Hepatocyte (in vitro differentiated cells): ENCODE measurements at regions not wholly inside any gene's neighbourhood (a gene's known extent, or its start where the extent isn't known, plus 50 kb on each side); places are given as distances from the start of the nearest gene placed in this dataset.
A peak's percentile ranks its signal among the peaks of the same experiment; 100 is the strongest.

Experiments used
- DNase-seq: peaks from one replicate; pipeline ENCODE4 v3.0.0-alpha.2; 2016; ENCODE audit warnings: low spot score
- H2AFZ ChIP-seq: fragments of 200-600 bp; sonication (generic); 2 replicates; pipeline ENCODE4 v1.6.0; 2016; ENCODE audit warnings: antibody characterized with exemption, mild to moderate bottlenecking
- H3K27ac ChIP-seq: fragments of 200-600 bp; sonication (generic); 2 replicates; pipeline ENCODE4 v1.5.1; 2016; ENCODE audit warnings: mild to moderate bottlenecking
- H3K27me3 ChIP-seq: fragments of 200-600 bp; sonication (generic); 2 replicates; pipeline ENCODE4 v1.6.1; 2016
- H3K36me3 ChIP-seq: fragments of 200-600 bp; sonication (generic); replicated peaks from 2 replicates; pipeline ENCODE4 v1.5.1; 2016; ENCODE audit warnings: low read depth; ENCODE audit not compliant: insufficient read depth
- H3K4me1 ChIP-seq: fragments of 200-600 bp; sonication (generic); 2 replicates; pipeline ENCODE4 v1.5.1; 2016; ENCODE audit warnings: mild to moderate bottlenecking, moderate library complexity; ENCODE audit not compliant: insufficient read depth
- H3K4me2 ChIP-seq: fragments of 200-600 bp; sonication (generic); 2 replicates; pipeline ENCODE4 v1.6.0; 2016
- H3K4me3 ChIP-seq: fragments of 200-600 bp; sonication (generic); 2 replicates; pipeline ENCODE4 v1.5.1; 2016; ENCODE audit warnings: mild to moderate bottlenecking
- H3K79me2 ChIP-seq: fragments of 200-600 bp; sonication (generic); 2 replicates; pipeline ENCODE4 v1.6.0; 2017; ENCODE audit warnings: mild to moderate bottlenecking
- H3K9me2 ChIP-seq: fragments of 200-600 bp; sonication (generic); replicated peaks from 2 replicates; pipeline ENCODE4 v1.6.0; 2017; ENCODE audit warnings: mild to moderate bottlenecking; ENCODE audit not compliant: insufficient read depth
- H3K9me3 ChIP-seq: fragments of 200-600 bp; sonication (generic); 2 replicates; pipeline ENCODE4 v1.5.1; 2016; ENCODE audit warnings: low read depth, mild to moderate bottlenecking
- H4K20me1 ChIP-seq: fragments of 200-600 bp; sonication (generic); 2 replicates; pipeline ENCODE4 v1.6.0; 2016; ENCODE audit warnings: mild to moderate bottlenecking; ENCODE audit not compliant: insufficient read depth, poor library complexity, severe bottlenecking
- EZH2 ChIP-seq: fragments of 200-600 bp; sonication (generic); IDR thresholded peaks from 2 replicates; pipeline ENCODE4 v1.6.1; 2016; ENCODE audit warnings: antibody characterized with exemption, mild to moderate bottlenecking, borderline replicate concordance
- EZH2phosphoT487 ChIP-seq: fragments of 200-600 bp; sonication (generic); IDR thresholded peaks from one replicate; pipeline ENCODE4 v1.6.1; 2018; ENCODE audit warnings: antibody characterized with exemption, mild to moderate bottlenecking, low read depth, moderate library complexity; ENCODE audit not compliant: unreplicated experiment, severe bottlenecking
- WGBS: methylation state at CpG from one replicate; pipeline ENCODE4 v1.1.6; 2016; ENCODE audit warnings: low lambda C conversion rate; ENCODE audit errors: missing lambda C conversion rate; 5-methylcytosine and 5-hydroxymethylcytosine counted together
- TF ChIP-seq, protein P1 (sequence below): fragments of 200-600 bp; sonication (generic); IDR thresholded peaks from 2 replicates; pipeline ENCODE4 v1.5.1; 2016; ENCODE audit warnings: antibody characterized with exemption, mild to moderate bottlenecking; ENCODE audit not compliant: poor library complexity

- Histone ChIP-seq H3K27ac (no peak overlapping the region), H3K4me2 (no peak overlapping the region), H2AFZ (no peak overlapping the region), H3K79me2 (no peaks in the 10 kb centered on the region), H3K27me3 (no peaks in the 10 kb centered on the region), H3K36me3 (no peaks in the 10 kb centered on the region), H3K9me2 (no peaks in the 10 kb centered on the region), H3K4me1 (no peaks in the 10 kb centered on the region), H3K4me3 (no peak overlapping the region), H3K9me3 (no peaks in the 10 kb centered on the region), H4K20me1 (no peaks in the 10 kb centered on the region)
- WGBS, result 69% methylated on average over 3 of the region's 3 CpGs
- DNase-seq, result no peak
- TF ChIP-seq, protein P1, sequence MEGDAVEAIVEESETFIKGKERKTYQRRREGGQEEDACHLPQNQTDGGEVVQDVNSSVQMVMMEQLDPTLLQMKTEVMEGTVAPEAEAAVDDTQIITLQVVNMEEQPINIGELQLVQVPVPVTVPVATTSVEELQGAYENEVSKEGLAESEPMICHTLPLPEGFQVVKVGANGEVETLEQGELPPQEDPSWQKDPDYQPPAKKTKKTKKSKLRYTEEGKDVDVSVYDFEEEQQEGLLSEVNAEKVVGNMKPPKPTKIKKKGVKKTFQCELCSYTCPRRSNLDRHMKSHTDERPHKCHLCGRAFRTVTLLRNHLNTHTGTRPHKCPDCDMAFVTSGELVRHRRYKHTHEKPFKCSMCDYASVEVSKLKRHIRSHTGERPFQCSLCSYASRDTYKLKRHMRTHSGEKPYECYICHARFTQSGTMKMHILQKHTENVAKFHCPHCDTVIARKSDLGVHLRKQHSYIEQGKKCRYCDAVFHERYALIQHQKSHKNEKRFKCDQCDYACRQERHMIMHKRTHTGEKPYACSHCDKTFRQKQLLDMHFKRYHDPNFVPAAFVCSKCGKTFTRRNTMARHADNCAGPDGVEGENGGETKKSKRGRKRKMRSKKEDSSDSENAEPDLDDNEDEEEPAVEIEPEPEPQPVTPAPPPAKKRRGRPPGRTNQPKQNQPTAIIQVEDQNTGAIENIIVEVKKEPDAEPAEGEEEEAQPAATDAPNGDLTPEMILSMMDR, result peak; percentile 19
- no peak for TF ChIP-seq EZH2phosphoT487
Measured at GRCh38 chr6:95352064-95352795, 225.1 kb upstream of the MANEA start.

DNA sequence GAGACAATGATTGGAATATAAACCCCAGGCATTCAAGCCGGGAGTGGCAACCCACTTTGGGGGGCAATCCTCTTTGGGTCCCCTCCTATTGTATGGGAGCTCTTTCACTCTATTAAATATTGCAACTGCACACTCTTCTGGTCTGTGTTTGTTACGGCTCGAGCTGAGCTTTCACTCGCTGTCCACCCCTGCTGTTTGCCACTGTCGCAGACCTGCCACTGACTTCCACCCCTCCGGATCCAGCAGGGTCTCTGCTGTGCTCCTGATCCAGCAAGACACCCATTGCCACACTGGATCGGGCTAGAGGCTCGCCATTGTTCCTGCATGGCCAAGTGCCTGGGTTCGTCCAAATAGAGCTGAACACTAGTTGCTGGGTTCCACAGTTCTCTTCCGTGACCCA is 222.8 kb upstream of the MANEA start:
- H3K27ac ChIP-seq, result no peak overlapping the region
- H3K9me3 ChIP-seq, result no peaks in the 10 kb centered on the region
- no peaks in the 10 kb centered on the region for H3K9me2 ChIP-seq
- WGBS, result 91% methylated on average over 10 of the region's 10 CpGs
- no peaks in the 10 kb centered on the region for H4K20me1 ChIP-seq
- H3K27me3 ChIP-seq, result no peaks in the 10 kb centered on the region
- H3K4me2 ChIP-seq, result no peak overlapping the region
- no peak for DNase-seq
- no peak for TF ChIP-seq EZH2phosphoT487
- TF ChIP-seq, protein P1, result no peak
- TF ChIP-seq EZH2, result no peak
- H2AFZ ChIP-seq, result no peak overlapping the region
- H3K4me3 ChIP-seq, result no peak overlapping the region
- H3K79me2 ChIP-seq, result no peaks in the 10 kb centered on the region
- no peaks in the 10 kb centered on the region for H3K36me3 ChIP-seq
- no peaks in the 10 kb centered on the region for H3K4me1 ChIP-seq

GRCh38 chr6:95357380-95358020 is 219.8 kb upstream of the MANEA start:
- WGBS, result 49% methylated on average over 4 of the region's 4 CpGs
- H4K20me1 ChIP-seq, result no peaks in the 10 kb centered on the region
- no peak overlapping the region for H3K27ac ChIP-seq

More at GRCh38 chr6:95357380-95358020, 219.8 kb upstream of the MANEA start:
- Histone ChIP-seq H3K36me3 (no peaks in the 10 kb centered on the region), H3K9me2 (no peaks in the 10 kb centered on the region), H2AFZ (no peak overlapping the region), H3K4me3 (no peak overlapping the region), H3K4me2 (no peak overlapping the region), H3K79me2 (no peaks in the 10 kb centered on the region), H3K27me3 (no peaks in the 10 kb centered on the region), H3K9me3 (no peaks in the 10 kb centered on the region), H3K4me1 (no peaks in the 10 kb centered on the region)
- no peak for DNase-seq
- TF ChIP-seq EZH2phosphoT487 (no peak), EZH2 (no peak)
- TF ChIP-seq, protein P1, result no peak
